SK-N-SH (cell line): ENCODE measurements at regions not wholly inside any gene's neighbourhood (a gene's known extent, or its start where the extent isn't known, plus 50 kb on each side); places are given as distances from the start of the nearest gene placed in this dataset.

Experiments used
- CTCF ChIA-PET: fragments of 300-600, 350-600 bp; formaldehyde crosslinking; extraction: SDS; loops from one replicate; lab custom pipeline; 2021; lab: Yijun Ruan, JAX
- POLR2A ChIA-PET: fragments of 350-600 bp; sonication (Branson Sonifier 250); formaldehyde crosslinking; extraction: SDS; loops from one replicate; lab custom pipeline; 2020; ENCODE audit warnings: antibody characterized with exemption, inconsistent platforms; lab: Yijun Ruan, JAX
- DNase-seq: peaks from one replicate; pipeline ENCODE4 v3.0.0; 2012
- H2AFZ ChIP-seq: fragments of 200-600 bp; sonication (generic); 2 replicates; pipeline ENCODE4 v1.8.1; 2016; ENCODE audit warnings: antibody characterized with exemption, mild to moderate bottlenecking, low read depth
- H3F3A ChIP-seq: fragments of 200-600 bp; sonication (generic); replicated peaks from 2 replicates; pipeline ENCODE3; 2016; ENCODE audit warnings: antibody characterized with exemption, mild to moderate bottlenecking; ENCODE audit not compliant: insufficient read depth
- H3K27ac ChIP-seq, 2 experiments: fragments of 200-500 bp in 1 of 2; fragments of 200-600 bp in 1 of 2; sonication (Bioruptor generic) in 1 of 2; sonication (generic), shearing (Covaris generic) in 1 of 2; 2 replicates each; pipeline versions ENCODE4 v1.5.1 to v1.6.1; 2014 to 2016; ENCODE audit warnings: low read depth in 2 of 2, inconsistent platforms in 1 of 2, low read length in 1 of 2, mild to moderate bottlenecking in 1 of 2, mixed read lengths in 1 of 2
- H3K27me3 ChIP-seq: fragments of 200-600 bp; sonication (generic), shearing (Covaris generic); 2 replicates; pipeline ENCODE4 v1.6.1; 2016; ENCODE audit warnings: mixed run types; ENCODE audit not compliant: insufficient read depth
- H3K36me3 ChIP-seq, 2 experiments: fragments of 200-500 bp in 1 of 2; fragments of 200-600 bp in 1 of 2; sonication (Bioruptor generic) in 1 of 2; sonication (generic) in 1 of 2; replicated peaks in 1 of 2; 2 replicates each; pipeline versions ENCODE3 to v1.5.1; 2014 to 2016; ENCODE audit warnings: low read length in 1 of 2, mild to moderate bottlenecking in 1 of 2; ENCODE audit not compliant: insufficient read depth in 2 of 2, control insufficient read depth in 1 of 2
- H3K4me1 ChIP-seq, 2 experiments: fragments of 200-500 bp in 1 of 2; fragments of 200-600 bp in 1 of 2; sonication (Bioruptor generic) in 1 of 2; sonication (generic), shearing (Covaris generic) in 1 of 2; 2 replicates each; pipeline versions ENCODE4 v1.5.1 to v1.6.1; 2014 to 2016; ENCODE audit warnings: low read depth in 1 of 2, low read length in 1 of 2, mixed run types in 1 of 2; ENCODE audit not compliant: insufficient read depth in 2 of 2, control insufficient read depth in 1 of 2
- H3K4me2 ChIP-seq: fragments of 200-600 bp; sonication (generic), shearing (Covaris generic); 2 replicates; pipeline ENCODE4 v1.6.1; 2017; ENCODE audit warnings: mixed run types
- H3K4me3 ChIP-seq, 2 experiments: fragments of 200-500 bp in 1 of 2; fragments of 200-600 bp in 1 of 2; sonication (Bioruptor generic) in 1 of 2; sonication (generic), shearing (Covaris generic) in 1 of 2; 2 replicates each; pipeline versions ENCODE4 v1.5.1 to v1.8.1; 2014 to 2016; ENCODE audit warnings: low read depth in 2 of 2, inconsistent platforms in 1 of 2, low read length in 1 of 2, mild to moderate bottlenecking in 1 of 2, mixed read lengths in 1 of 2, moderate library complexity in 1 of 2
- H3K79me2 ChIP-seq: fragments of 200-600 bp; sonication (generic); 2 replicates; pipeline ENCODE4 v1.8.1; 2017; ENCODE audit warnings: mild to moderate bottlenecking; ENCODE audit not compliant: insufficient read depth
- H3K9ac ChIP-seq: fragments of 200-600 bp; sonication (generic); 2 replicates; pipeline ENCODE4 v1.6.1; 2017; ENCODE audit warnings: mixed run types
- H3K9me2 ChIP-seq: fragments of 200-600 bp; sonication (generic); 2 replicates; pipeline ENCODE4 v1.6.1; 2017; ENCODE audit warnings: mixed run types
- H3K9me3 ChIP-seq: fragments of 200-600 bp; sonication (generic); 2 replicates; pipeline ENCODE4 v1.6.1; 2017; ENCODE audit warnings: mixed run types, mild to moderate bottlenecking, moderate library complexity
- H4K20me1 ChIP-seq: fragments of 200-600 bp; sonication (generic); 2 replicates; pipeline ENCODE4 v1.6.1; 2017; ENCODE audit warnings: mild to moderate bottlenecking, mixed run types; ENCODE audit not compliant: insufficient read depth
- ELF1 ChIP-seq: IDR thresholded peaks from 2 replicates; pipeline ENCODE4 v1.4.0; 2012
- EZH2phosphoT487 ChIP-seq: fragments of 200-600 bp; sonication (generic); IDR thresholded peaks from 2 replicates; pipeline ENCODE4 v1.6.1; 2017; ENCODE audit warnings: low read depth, mixed run types, mild to moderate bottlenecking, antibody characterized with exemption, moderate library complexity, borderline replicate concordance
- FOSL2 ChIP-seq: IDR thresholded peaks from 2 replicates; pipeline ENCODE4 v1.4.0; 2012; ENCODE audit warnings: low read depth, mild to moderate bottlenecking, moderate library complexity, borderline replicate concordance
- FOXJ3 ChIP-seq: sonication (generic); formaldehyde crosslinking; IDR thresholded peaks from 2 replicates; pipeline ENCODE4 v1.5.1; 2020; ENCODE audit warnings: mild to moderate bottlenecking, missing genetic modification reagents
- FOXM1 ChIP-seq: IDR thresholded peaks from 2 replicates; pipeline ENCODE4 v1.4.0; 2012; ENCODE audit warnings: low read depth, mild to moderate bottlenecking
- GATA2 ChIP-seq: sonication (generic); formaldehyde crosslinking; IDR thresholded peaks from 2 replicates; pipeline ENCODE4 v1.5.0; 2020; ENCODE audit warnings: mild to moderate bottlenecking, missing genetic modification reagents
- JUND ChIP-seq: IDR thresholded peaks from 2 replicates; pipeline ENCODE4 v1.4.0; 2012
- MEF2A ChIP-seq: IDR thresholded peaks from 2 replicates; pipeline ENCODE4 v1.4.0; 2012; ENCODE audit warnings: low read depth, borderline replicate concordance
- MXI1 ChIP-seq: IDR thresholded peaks from 2 replicates; pipeline ENCODE4 v1.6.1; 2012; ENCODE audit warnings: mild to moderate bottlenecking, low read depth, low read length, improper control_type of control experiment
- NFIC ChIP-seq: IDR thresholded peaks from 2 replicates; pipeline ENCODE4 v1.4.0; 2012; ENCODE audit warnings: borderline replicate concordance
- NRF1 ChIP-seq: IDR thresholded peaks from 2 replicates; pipeline ENCODE4 v1.6.1; 2012; ENCODE audit warnings: low read depth, mild to moderate bottlenecking, low read length
- RCOR1 ChIP-seq: fragments of 150-350 bp; IDR thresholded peaks from 2 replicates; pipeline ENCODE4 v1.6.1; 2017; ENCODE audit warnings: antibody characterized with exemption, low read length
- SIN3A ChIP-seq: IDR thresholded peaks from 2 replicates; pipeline ENCODE4 v1.6.1; 2012; ENCODE audit warnings: low read depth, mild to moderate bottlenecking, low read length, moderate library complexity, borderline replicate concordance
- TCF12 ChIP-seq: IDR thresholded peaks from 2 replicates; pipeline ENCODE4 v1.4.0; 2012
- TEAD4 ChIP-seq: IDR thresholded peaks from 2 replicates; pipeline ENCODE4 v1.4.0; 2012; ENCODE audit warnings: mild to moderate bottlenecking, borderline replicate concordance; ENCODE audit not compliant: insufficient read depth
- WGBS: methylation state at CpG from one replicate; pipeline ENCODE4 v1.1.6; 2017; ENCODE audit warnings: low lambda C conversion rate; 5-methylcytosine and 5-hydroxymethylcytosine counted together
- TF ChIP-seq, protein P1 (sequence below): fragments of 150-350 bp; IDR thresholded peaks from 2 replicates; pipeline ENCODE4 v1.6.1; 2016; ENCODE audit warnings: mild to moderate bottlenecking, low read depth, low read length
- TF ChIP-seq, protein P2 (sequence below): IDR thresholded peaks from 2 replicates; pipeline ENCODE4 v1.4.0; 2012; ENCODE audit warnings: low read depth, borderline replicate concordance
- TF ChIP-seq, protein P3 (sequence below): fragments of 150-350 bp; IDR thresholded peaks from 2 replicates; pipeline ENCODE4 v1.6.1; 2017; ENCODE audit warnings: antibody characterized with exemption, low read length, low read depth, borderline replicate concordance
- TF ChIP-seq, protein P4 (sequence below): fragments of 200-600 bp; sonication (generic); IDR thresholded peaks from 2 replicates; pipeline ENCODE4 v1.6.1; 2017; ENCODE audit warnings: antibody characterized with exemption, mild to moderate bottlenecking, moderate library complexity
- TF ChIP-seq, protein P5 (sequence below): IDR thresholded peaks from 2 replicates; pipeline ENCODE4 v1.4.0; 2012; ENCODE audit warnings: low read depth
- TF ChIP-seq, protein P6 (sequence below): IDR thresholded peaks from 2 replicates; pipeline ENCODE4 v1.4.0; 2012; ENCODE audit warnings: low read depth, borderline replicate concordance

DNA sequence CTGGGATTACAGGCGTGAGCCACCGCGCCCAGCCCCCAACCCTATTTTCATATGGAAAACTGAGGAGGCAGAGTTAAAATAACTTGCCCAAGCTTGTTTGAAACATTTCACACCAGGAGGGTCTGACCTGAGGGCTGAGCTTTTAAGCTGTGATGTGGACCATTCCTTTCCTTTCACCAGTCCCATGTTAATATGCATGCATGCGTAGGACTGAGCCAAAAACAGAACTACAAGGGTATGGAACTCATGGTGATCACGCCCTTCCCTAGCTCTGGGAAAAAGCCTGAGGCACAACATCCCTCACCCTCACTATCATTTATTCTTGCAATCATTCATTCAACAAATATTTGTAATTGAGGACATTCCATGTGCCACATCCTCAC lies 87.4 kb upstream of the FAM169A start:
- no peak overlapping the region for H3K9ac ChIP-seq
- no peak overlapping the region for H2AFZ ChIP-seq
- CTCF ChIA-PET, result no interaction called here
- no peaks in the 10 kb centered on the region for H4K20me1 ChIP-seq
- WGBS, result 87% methylated on average over 5 of the region's 5 CpGs
- no peak overlapping the region for H3K4me2 ChIP-seq
- no peaks in the 10 kb centered on the region for H3K36me3 ChIP-seq
- no peak overlapping the region for H3K27ac ChIP-seq
- H3K9me2 ChIP-seq, result no peaks in the 10 kb centered on the region
- H3K4me1 ChIP-seq, result peaks cover 0 to 10% of the 10 kb centered on the region in 2 experiments; a peak in 2 of 4 replicates
- H3K27me3 ChIP-seq, result no peaks in the 10 kb centered on the region
- TF ChIP-seq ELF1, result no peak
- TF ChIP-seq, protein P1, sequence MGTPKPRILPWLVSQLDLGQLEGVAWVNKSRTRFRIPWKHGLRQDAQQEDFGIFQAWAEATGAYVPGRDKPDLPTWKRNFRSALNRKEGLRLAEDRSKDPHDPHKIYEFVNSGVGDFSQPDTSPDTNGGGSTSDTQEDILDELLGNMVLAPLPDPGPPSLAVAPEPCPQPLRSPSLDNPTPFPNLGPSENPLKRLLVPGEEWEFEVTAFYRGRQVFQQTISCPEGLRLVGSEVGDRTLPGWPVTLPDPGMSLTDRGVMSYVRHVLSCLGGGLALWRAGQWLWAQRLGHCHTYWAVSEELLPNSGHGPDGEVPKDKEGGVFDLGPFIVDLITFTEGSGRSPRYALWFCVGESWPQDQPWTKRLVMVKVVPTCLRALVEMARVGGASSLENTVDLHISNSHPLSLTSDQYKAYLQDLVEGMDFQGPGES, result no peak
- H3K9me3 ChIP-seq, result no peaks in the 10 kb centered on the region
- H3K79me2 ChIP-seq, result no peaks in the 10 kb centered on the region
- POLR2A ChIA-PET, result no interaction called here
- no peak overlapping the region for H3K4me3 ChIP-seq
- H3F3A ChIP-seq, result no peaks in the 10 kb centered on the region
- DNase-seq, result no peak

DNA sequence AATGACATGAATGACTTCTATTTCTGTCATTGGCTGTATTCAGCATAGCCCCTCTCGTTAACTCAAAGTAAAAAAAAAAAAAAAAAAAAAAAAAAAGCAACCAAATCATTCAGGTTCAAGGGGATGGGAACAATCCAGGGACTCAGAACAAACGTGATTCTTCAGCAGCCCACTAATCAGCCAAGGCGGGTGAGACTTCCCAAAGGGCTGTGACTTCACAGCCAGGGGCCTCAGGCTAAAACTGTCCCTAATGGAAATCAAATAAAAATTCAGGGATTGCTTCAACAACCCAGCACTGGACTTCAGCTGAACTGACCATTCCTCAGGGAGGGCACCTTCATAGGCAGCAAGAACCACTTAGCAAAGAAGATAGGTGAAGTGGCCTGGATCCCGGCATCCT lies 86.2 kb upstream of the FAM169A start:
- no peak overlapping the region for H3K9ac ChIP-seq
- no peak overlapping the region for H3K4me2 ChIP-seq
- no peak for DNase-seq
- no peak overlapping the region for H3K4me3 ChIP-seq
- ChIA-PET POLR2A (no interaction called here), CTCF (no interaction called here)
- no peaks in the 10 kb centered on the region for H3F3A ChIP-seq
- H3K36me3 ChIP-seq, result no peaks in the 10 kb centered on the region
- WGBS, result 49% methylated on average over 4 of the region's 4 CpGs
- no peaks in the 10 kb centered on the region for H3K9me3 ChIP-seq
- H3K9me2 ChIP-seq, result no peaks in the 10 kb centered on the region
- TF ChIP-seq EZH2phosphoT487 (no peak), MEF2A (no peak), FOSL2 (no peak), MXI1 (no peak), FOXM1 (no peak), TEAD4 (no peak), NRF1 (no peak), SIN3A (no peak), RCOR1 (no peak), NFIC (no peak), JUND (no peak), FOXJ3 (CRISPR knock-in tag) (no peak), TCF12 (no peak), GATA2 (no peak)
- TF ChIP-seq, protein P2, sequence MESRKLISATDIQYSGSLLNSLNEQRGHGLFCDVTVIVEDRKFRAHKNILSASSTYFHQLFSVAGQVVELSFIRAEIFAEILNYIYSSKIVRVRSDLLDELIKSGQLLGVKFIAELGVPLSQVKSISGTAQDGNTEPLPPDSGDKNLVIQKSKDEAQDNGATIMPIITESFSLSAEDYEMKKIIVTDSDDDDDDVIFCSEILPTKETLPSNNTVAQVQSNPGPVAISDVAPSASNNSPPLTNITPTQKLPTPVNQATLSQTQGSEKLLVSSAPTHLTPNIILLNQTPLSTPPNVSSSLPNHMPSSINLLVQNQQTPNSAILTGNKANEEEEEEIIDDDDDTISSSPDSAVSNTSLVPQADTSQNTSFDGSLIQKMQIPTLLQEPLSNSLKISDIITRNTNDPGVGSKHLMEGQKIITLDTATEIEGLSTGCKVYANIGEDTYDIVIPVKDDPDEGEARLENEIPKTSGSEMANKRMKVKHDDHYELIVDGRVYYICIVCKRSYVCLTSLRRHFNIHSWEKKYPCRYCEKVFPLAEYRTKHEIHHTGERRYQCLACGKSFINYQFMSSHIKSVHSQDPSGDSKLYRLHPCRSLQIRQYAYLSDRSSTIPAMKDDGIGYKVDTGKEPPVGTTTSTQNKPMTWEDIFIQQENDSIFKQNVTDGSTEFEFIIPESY, result no peak
- TF ChIP-seq, protein P3, sequence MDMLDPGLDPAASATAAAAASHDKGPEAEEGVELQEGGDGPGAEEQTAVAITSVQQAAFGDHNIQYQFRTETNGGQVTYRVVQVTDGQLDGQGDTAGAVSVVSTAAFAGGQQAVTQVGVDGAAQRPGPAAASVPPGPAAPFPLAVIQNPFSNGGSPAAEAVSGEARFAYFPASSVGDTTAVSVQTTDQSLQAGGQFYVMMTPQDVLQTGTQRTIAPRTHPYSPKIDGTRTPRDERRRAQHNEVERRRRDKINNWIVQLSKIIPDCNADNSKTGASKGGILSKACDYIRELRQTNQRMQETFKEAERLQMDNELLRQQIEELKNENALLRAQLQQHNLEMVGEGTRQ, result no peak
- TF ChIP-seq, protein P4, sequence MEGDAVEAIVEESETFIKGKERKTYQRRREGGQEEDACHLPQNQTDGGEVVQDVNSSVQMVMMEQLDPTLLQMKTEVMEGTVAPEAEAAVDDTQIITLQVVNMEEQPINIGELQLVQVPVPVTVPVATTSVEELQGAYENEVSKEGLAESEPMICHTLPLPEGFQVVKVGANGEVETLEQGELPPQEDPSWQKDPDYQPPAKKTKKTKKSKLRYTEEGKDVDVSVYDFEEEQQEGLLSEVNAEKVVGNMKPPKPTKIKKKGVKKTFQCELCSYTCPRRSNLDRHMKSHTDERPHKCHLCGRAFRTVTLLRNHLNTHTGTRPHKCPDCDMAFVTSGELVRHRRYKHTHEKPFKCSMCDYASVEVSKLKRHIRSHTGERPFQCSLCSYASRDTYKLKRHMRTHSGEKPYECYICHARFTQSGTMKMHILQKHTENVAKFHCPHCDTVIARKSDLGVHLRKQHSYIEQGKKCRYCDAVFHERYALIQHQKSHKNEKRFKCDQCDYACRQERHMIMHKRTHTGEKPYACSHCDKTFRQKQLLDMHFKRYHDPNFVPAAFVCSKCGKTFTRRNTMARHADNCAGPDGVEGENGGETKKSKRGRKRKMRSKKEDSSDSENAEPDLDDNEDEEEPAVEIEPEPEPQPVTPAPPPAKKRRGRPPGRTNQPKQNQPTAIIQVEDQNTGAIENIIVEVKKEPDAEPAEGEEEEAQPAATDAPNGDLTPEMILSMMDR, result no peak
- TF ChIP-seq, protein P1, result no peak
- TF ChIP-seq, protein P5, sequence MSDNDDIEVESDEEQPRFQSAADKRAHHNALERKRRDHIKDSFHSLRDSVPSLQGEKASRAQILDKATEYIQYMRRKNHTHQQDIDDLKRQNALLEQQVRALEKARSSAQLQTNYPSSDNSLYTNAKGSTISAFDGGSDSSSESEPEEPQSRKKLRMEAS, result no peak
- TF ChIP-seq, protein P6, sequence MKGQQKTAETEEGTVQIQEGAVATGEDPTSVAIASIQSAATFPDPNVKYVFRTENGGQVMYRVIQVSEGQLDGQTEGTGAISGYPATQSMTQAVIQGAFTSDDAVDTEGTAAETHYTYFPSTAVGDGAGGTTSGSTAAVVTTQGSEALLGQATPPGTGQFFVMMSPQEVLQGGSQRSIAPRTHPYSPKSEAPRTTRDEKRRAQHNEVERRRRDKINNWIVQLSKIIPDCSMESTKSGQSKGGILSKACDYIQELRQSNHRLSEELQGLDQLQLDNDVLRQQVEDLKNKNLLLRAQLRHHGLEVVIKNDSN, result no peak
- TF ChIP-seq, all 33 proteins: peak for 0
- Histone ChIP-seq H4K20me1 (no peaks in the 10 kb centered on the region), H3K27ac (no peak overlapping the region), H3K27me3 (no peaks in the 10 kb centered on the region), H2AFZ (no peak overlapping the region), H3K79me2 (no peaks in the 10 kb centered on the region), H3K4me1 (peaks cover 0 to 10% of the 10 kb centered on the region in 2 experiments; a peak in 2 of 4 replicates)
